Panc1 (cell line): ENCODE measurements at regions not wholly inside any gene's neighbourhood (a gene's known extent, or its start where the extent isn't known, plus 50 kb on each side); places are given as distances from the start of the nearest gene placed in this dataset.

ENCODE experiments used
- ATAC-seq: fragments of 200-7000 bp; cut with Tn5 transposase; 2 replicates; pipeline ENCODE4 v1.9.1; 2020; ENCODE audit warnings: mild to moderate bottlenecking, moderate library complexity
- BruUV-seq: library from RNA; stranded (reverse); fragments of 400-500 nt; replicated peaks from 2 replicates; lab custom pipeline; 2021; lab: Mats Ljungman, UMichigan
- CTCF ChIA-PET: fragments of 300-600 bp; sonication (Branson Sonifier 250); formaldehyde crosslinking; loops from one replicate; lab custom pipeline; 2022; ENCODE audit warnings: antibody characterized with exemption; lab: Charles Lee
- POLR2A ChIA-PET: fragments of 300-600 bp; sonication (Branson Sonifier 250); formaldehyde crosslinking; loops from one replicate; lab custom pipeline; 2022; ENCODE audit warnings: antibody characterized with exemption; lab: Charles Lee
- DNase-seq: peaks from one replicate; pipeline ENCODE4 v3.0.0-alpha.2; 2010; ENCODE audit warnings: low read depth, low spot score
- H3K27ac ChIP-seq: 2 replicates; pipeline ENCODE4 v1.5.1; 2011; ENCODE audit warnings: mild to moderate bottlenecking, low read length, inconsistent platforms
- H3K27me3 ChIP-seq: fragments of 200-500 bp; sonication (Bioruptor generic); 2 replicates; pipeline ENCODE4 v1.6.0; 2014; ENCODE audit warnings: low read length, inconsistent platforms; ENCODE audit not compliant: control insufficient read depth, insufficient read depth
- H3K36me3 ChIP-seq: fragments of 200-500 bp; sonication (Bioruptor generic); 2 replicates; pipeline ENCODE4 v1.5.1; 2014; ENCODE audit warnings: inconsistent platforms, mild to moderate bottlenecking, low read length, moderate library complexity; ENCODE audit not compliant: control insufficient read depth, insufficient read depth
- H3K4me1 ChIP-seq: 2 replicates; pipeline ENCODE4 v1.5.1; 2011; ENCODE audit warnings: inconsistent platforms, mild to moderate bottlenecking, low read length, moderate library complexity; ENCODE audit not compliant: control insufficient read depth, insufficient read depth
- H3K4me3 ChIP-seq, 2 experiments: 2 replicates each; pipeline ENCODE4 v1.5.1; 2011 to 2012; ENCODE audit warnings: low read depth in 2 of 2, low read length in 2 of 2, mild to moderate bottlenecking in 2 of 2, inconsistent platforms in 1 of 2, moderate library complexity in 1 of 2
- H3K9me3 ChIP-seq: fragments of 200-500 bp; sonication (Bioruptor generic); 2 replicates; pipeline ENCODE4 v1.5.1; 2014; ENCODE audit warnings: low read depth, mild to moderate bottlenecking, inconsistent platforms, low read length, moderate library complexity; ENCODE audit not compliant: control insufficient read depth, insufficient read depth
- CTCF ChIP-seq: fragments of 450-650 bp; IDR thresholded peaks from 2 replicates; pipeline ENCODE4 v1.5.1; 2017; ENCODE audit warnings: mild to moderate bottlenecking
- POLR2AphosphoS5 ChIP-seq: IDR thresholded peaks from 2 replicates; pipeline ENCODE4 v1.6.1; 2012; ENCODE audit warnings: mild to moderate bottlenecking, low read depth, low read length, moderate library complexity
- REST ChIP-seq, 2 experiments: IDR thresholded peaks; 2 replicates each; pipeline ENCODE4 v1.6.1; 2011 to 2012; ENCODE audit warnings: low read depth in 2 of 2, control low read depth in 1 of 2, low read length in 1 of 2, mild to moderate bottlenecking in 1 of 2, moderate library complexity in 1 of 2; ENCODE audit not compliant: insufficient read depth in 1 of 2
- SIN3A ChIP-seq: IDR thresholded peaks from 2 replicates; pipeline ENCODE4 v1.6.1; 2012; ENCODE audit warnings: low read depth, mild to moderate bottlenecking, low read length, moderate library complexity, borderline replicate concordance; ENCODE audit not compliant: insufficient read depth
- TCF7L2 ChIP-seq: IDR thresholded peaks from 2 replicates; pipeline ENCODE4 v1.6.1; 2011; ENCODE audit warnings: mild to moderate bottlenecking, low read depth, low read length, inconsistent platforms
- in situ Hi-C: cut with HindIII; loops from 2 replicates; pipeline ENCODE4 v1.10.0; 2016; ENCODE audit warnings: low sequenced_read_pairs, low pct_unique_long_range_greater_than_20kb
- intact Hi-C: fragments of 100-400 bp; cut with micrococcal nuclease; formaldehyde crosslinking; loops from one replicate; pipeline ENCODE4 v1.10.0; 2022; ENCODE audit not compliant: unreplicated experiment

- intact Hi-C loops, result no loop called here
- Histone ChIP-seq H3K27me3 (no peaks in the 10 kb centered on the region), H3K4me3 (no peak overlapping the region), H3K36me3 (no peaks in the 10 kb centered on the region), H3K27ac (no peak overlapping the region), H3K4me1 (no peaks in the 10 kb centered on the region), H3K9me3 (no peaks in the 10 kb centered on the region)
- DNase-seq (no peak), ATAC-seq (no peak)
- BruUV-seq, result no TSS peak
- CTCF ChIA-PET, result no interaction called here
- TF ChIP-seq POLR2AphosphoS5, result no peak
- TF ChIP-seq TCF7L2, result no peak
- no peak for TF ChIP-seq REST (IDR thresholded peaks at IDR 0.05; ENCODE audit: insufficient read depth in 1 of 2, low read depth in 2 of 2, low read length in 1 of 2)
- POLR2A ChIA-PET, result no interaction called here
- in situ Hi-C loops, result no loop called here
These were observed 539.6 kb upstream of the PRKX start for GRCh38 chrX:4253092-4253491.

- Histone ChIP-seq H3K27ac (no peak overlapping the region), H3K36me3 (no peaks in the 10 kb centered on the region), H3K27me3 (no peaks in the 10 kb centered on the region), H3K4me1 (no peaks in the 10 kb centered on the region), H3K9me3 (no peaks in the 10 kb centered on the region), H3K4me3 (no peak overlapping the region)
- ChIA-PET CTCF (no interaction called here), POLR2A (no interaction called here)
- ATAC-seq (no peak), DNase-seq (no peak)
- no TSS peak for BruUV-seq
- in situ Hi-C loops, result no loop called here
- intact Hi-C loops, result no loop called here
- TF ChIP-seq TCF7L2 (no peak), REST (IDR thresholded peaks at IDR 0.05; ENCODE audit: insufficient read depth in 1 of 2, low read depth in 2 of 2, low read length in 1 of 2) (no peak), SIN3A (no peak), POLR2AphosphoS5 (no peak), CTCF (no peak)
These were observed 536.0 kb upstream of the PRKX start for GRCh38 chrX:4249401-4249800.
